Testis (tissue), 2 donors: ENCODE measurements at regions not wholly inside any gene's neighbourhood (a gene's known extent, or its start where the extent isn't known, plus 50 kb on each side); places are given as distances from the start of the nearest gene placed in this dataset.

Experiments
- microRNA-seq, 2 donors: library from miRNA; unstranded; fragments of <30 nt; microRNA quantifications; one replicate each; pipeline ENCODE4, GENCODE V29; 2016; ENCODE audit warnings: borderline number of aligned reads in 2 of 2, borderline replicate concordance in 1 of 2
- small RNA-seq, 2 donors: library from RNA; depleted of rRNA; stranded (forward); fragments of <200 nt; gene quantifications; one replicate each; pipeline ENCODE3, GENCODE V24; 2016

Small RNA genes in the stretch of these regions (microRNA-seq; reads per million reads assigned to microRNA genes)
- 0 reads per million in 2 donors for gene MIR3664

Small RNA genes in the stretch of these regions (small RNA-seq; reads per million reads assigned to genes)
- gene MIR3664 (0 reads per million in 2 donors), gene RF00019 (0 reads per million in 2 donors)
